T-helper 17 cell (primary cell): ENCODE measurements at regions not wholly inside any gene's neighbourhood (a gene's known extent, or its start where the extent isn't known, plus 50 kb on each side); places are given as distances from the start of the nearest gene placed in this dataset.

Experiments
- ATAC-seq: fragments of 150-1000 bp; cut with Tn5 transposase; 2 replicates; pipeline ENCODE4 v1.10.0; 2021; ENCODE audit warnings: mild to moderate bottlenecking, moderate library complexity
- DNase-seq, 3 donors: peaks; one replicate each; pipeline versions ENCODE4 v3.0.0 to v3.0.0-alpha.2; 2020 to 2021
- H3K9me3 ChIP-seq: one replicate; pipeline ENCODE4 v1.7.0; 2013; ENCODE audit warnings: low read length, mild to moderate bottlenecking; ENCODE audit not compliant: control insufficient read depth, poor library complexity, severe bottlenecking
- H3K27ac Mint-ChIP-seq: one replicate; pipeline ENCODE4 v1.8.0; 2022; ENCODE audit warnings: mild to moderate bottlenecking, moderate library complexity, mixed read lengths
- H3K27me3 Mint-ChIP-seq: one replicate; pipeline ENCODE4 v1.8.0; 2022; ENCODE audit warnings: mixed read lengths
- H3K36me3 Mint-ChIP-seq: one replicate; pipeline ENCODE4 v1.8.0; 2022; ENCODE audit warnings: low read depth, mixed read lengths
- H3K4me1 Mint-ChIP-seq: one replicate; pipeline ENCODE4 v1.8.0; 2022; ENCODE audit warnings: mild to moderate bottlenecking, mixed read lengths
- H3K4me3 Mint-ChIP-seq: one replicate; pipeline ENCODE4 v1.8.0; 2022; ENCODE audit warnings: mild to moderate bottlenecking, moderate library complexity, mixed read lengths

DNA sequence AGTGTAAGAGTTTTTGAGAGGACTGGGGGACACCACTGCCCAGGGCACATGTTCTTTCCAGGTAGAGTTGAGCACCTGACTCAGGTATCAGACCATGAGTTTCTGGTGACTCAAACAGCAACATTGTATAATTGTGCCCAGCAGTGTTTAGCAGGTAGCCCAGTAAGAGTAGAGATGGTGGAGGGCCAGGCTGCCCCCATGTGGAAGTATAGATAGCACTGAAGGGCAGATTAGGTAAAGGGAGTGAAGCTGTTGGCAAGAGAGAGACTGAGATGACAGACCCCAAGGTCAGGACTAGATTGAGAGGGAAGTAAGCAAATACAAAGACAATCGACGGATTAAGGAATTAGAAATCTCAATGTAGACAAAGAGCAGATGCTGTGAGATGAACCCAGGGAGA, 74.6 kb downstream of the TRIM42 start:
- H3K4me3 Mint-ChIP-seq = no peak overlapping the region
- peaks cover 22% of the 10 kb centered on the region for H3K27me3 Mint-ChIP-seq
- no peaks in the 10 kb centered on the region for H3K36me3 Mint-ChIP-seq
- ATAC-seq (no peak), DNase-seq (no peak)
- no peak overlapping the region for H3K27ac Mint-ChIP-seq
- H3K9me3 ChIP-seq = no peaks in the 10 kb centered on the region
- H3K4me1 Mint-ChIP-seq = no peaks in the 10 kb centered on the region

DNA sequence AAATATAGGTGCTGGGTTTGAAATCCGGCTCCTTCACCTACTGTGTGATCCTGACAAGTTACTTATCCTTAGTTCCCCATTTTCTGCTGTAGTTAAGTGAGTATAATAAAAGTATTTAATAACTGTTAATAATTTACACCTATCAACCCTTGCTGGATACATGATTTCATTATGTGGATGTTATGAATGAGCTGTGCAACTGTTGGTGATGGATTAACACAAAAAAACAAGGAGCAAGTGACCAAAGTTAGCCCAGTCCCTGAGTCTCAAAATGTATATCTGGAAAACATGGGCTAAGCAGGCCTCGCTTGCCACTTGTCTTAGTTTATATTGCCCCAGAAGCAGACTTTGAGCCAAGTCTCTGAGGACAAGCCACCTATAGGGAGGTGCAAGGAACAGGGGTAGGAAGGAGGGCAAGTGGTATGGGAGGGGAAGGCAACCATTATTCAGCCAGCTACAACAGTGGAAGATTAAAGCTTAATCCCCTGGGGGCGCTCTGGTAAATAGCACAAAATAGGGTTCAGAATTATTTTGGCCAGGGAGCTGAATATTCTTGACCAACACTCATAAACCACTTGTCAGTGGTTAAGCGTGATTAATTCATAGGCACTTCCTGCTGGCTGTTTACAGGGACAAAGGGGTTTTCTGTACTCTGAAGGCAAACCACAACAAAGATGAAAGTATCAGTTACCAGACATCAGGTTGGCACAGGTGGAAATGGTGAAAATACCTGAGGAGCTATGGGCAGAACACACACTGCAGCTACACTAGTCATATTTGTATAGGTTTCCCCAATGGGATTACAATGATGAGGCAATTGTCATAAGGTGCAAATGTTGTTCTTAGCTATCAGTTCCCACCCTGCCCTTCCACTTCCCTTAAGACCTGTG, 76.2 kb downstream of the TRIM42 start:
- H3K9me3 ChIP-seq = no peaks in the 10 kb centered on the region
- ATAC-seq = no peak
- no peak for DNase-seq
- H3K27ac Mint-ChIP-seq = no peak overlapping the region
- no peaks in the 10 kb centered on the region for H3K4me1 Mint-ChIP-seq
- H3K4me3 Mint-ChIP-seq = no peak overlapping the region
- no peaks in the 10 kb centered on the region for H3K36me3 Mint-ChIP-seq
- H3K27me3 Mint-ChIP-seq = peaks cover 24% of the 10 kb centered on the region

DNA sequence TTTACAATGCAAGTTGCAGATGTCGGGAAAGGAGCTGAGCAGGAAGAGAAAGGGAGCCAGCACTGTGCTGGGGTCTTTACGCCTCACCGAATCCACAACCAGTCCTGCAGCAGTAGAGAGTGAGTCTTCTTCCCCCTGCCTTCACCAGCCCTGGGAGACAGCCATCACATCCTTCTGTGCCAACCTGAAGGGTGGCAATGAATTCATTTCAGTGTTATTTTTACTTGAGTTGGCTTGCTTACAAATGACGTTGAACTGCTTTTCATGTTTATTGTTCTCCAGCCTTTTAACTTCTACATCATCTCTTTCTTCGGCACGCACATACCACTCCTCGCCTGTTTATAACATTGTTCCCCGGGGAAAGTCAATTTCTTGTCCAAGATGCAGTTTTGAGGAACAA, 77.1 kb downstream of the TRIM42 start:
- ATAC-seq = no peak
- Mint-ChIP-seq H3K4me3 (no peak overlapping the region), H3K27me3 (peaks cover 21% of the 10 kb centered on the region), H3K36me3 (no peaks in the 10 kb centered on the region), H3K27ac (no peak overlapping the region), H3K4me1 (no peaks in the 10 kb centered on the region)
- DNase-seq = no peak
- H3K9me3 ChIP-seq = no peaks in the 10 kb centered on the region

DNA sequence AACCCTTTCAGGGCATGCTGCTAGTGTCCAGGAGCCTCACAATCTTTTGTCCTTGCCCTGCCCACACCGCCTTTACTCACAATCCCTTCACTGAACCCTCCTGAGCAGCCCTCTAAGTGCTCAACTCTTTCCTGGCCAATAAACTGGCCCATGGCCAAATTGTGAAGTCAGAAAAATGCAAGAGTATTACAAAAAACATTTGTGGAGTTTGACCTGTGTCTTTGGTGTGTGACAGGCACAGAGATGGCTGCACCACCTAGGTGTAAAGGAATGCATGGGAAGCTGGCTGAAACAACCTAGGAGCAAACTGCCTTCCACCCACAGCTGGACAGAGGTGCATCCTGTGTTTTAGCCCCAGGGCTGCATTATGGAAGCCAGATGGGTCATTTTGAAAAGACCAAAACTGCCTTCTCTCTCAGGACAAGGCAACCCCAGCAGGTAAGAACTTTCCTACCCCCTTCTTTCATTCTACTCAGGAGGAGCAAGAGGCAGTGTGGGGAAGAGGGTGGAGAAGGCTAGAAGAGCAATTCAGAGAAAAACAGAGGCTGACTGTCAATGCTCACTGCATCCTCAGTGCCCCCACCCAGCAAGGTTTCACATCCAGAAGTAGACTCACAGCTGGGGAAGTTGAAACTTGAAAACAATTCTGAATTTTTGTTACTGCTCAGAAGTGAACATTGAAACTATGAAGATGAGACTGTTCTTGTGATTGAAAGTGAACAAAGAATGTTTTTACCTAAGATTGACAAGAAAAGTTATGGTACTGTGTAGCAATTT, 78.6 kb downstream of the TRIM42 start:
- no peaks in the 10 kb centered on the region for H3K9me3 ChIP-seq
- DNase-seq = no peak
- no peaks in the 10 kb centered on the region for H3K4me1 Mint-ChIP-seq
- no peaks in the 10 kb centered on the region for H3K36me3 Mint-ChIP-seq
- H3K27me3 Mint-ChIP-seq = peaks cover 21% of the 10 kb centered on the region
- no peak for ATAC-seq
- H3K4me3 Mint-ChIP-seq = no peak overlapping the region
- H3K27ac Mint-ChIP-seq = no peak overlapping the region

DNA sequence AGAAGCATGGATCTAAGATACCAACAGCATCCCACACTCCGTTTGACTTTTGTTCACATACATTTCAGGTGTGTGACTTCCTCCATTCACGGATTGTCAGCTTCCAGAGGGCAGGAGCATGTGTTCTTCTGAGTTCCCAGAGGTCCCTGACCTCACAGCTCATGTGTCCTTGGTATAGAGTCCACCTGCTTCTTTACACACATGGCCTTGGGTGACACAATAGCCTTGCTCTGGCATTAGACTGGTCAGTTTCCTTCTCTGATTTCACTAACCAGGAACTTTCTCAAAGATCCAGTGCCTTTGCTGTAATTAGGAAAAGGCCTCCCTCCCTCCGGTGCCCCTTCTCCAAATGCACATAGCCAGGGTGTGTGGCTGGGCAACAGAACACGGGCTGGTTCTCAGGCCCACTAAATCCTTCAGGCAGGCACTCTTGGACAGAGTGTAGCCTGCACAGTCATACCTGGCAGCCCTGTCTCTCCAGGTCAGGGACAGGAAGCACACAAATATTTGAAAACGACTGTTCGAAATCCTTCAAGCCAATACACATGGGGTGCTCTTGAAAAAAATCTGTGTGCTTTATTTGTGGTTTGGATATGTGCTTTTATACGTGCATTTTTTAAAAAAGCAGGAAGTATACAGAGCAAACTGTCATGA, 81.1 kb downstream of the TRIM42 start:
- ATAC-seq (no peak), DNase-seq (no peak)
- peaks cover 21% of the 10 kb centered on the region for H3K27me3 Mint-ChIP-seq
- H3K27ac Mint-ChIP-seq = no peak overlapping the region
- H3K36me3 Mint-ChIP-seq = no peaks in the 10 kb centered on the region
- no peak overlapping the region for H3K4me3 Mint-ChIP-seq
- no peaks in the 10 kb centered on the region for H3K9me3 ChIP-seq
- H3K4me1 Mint-ChIP-seq = no peaks in the 10 kb centered on the region

DNA sequence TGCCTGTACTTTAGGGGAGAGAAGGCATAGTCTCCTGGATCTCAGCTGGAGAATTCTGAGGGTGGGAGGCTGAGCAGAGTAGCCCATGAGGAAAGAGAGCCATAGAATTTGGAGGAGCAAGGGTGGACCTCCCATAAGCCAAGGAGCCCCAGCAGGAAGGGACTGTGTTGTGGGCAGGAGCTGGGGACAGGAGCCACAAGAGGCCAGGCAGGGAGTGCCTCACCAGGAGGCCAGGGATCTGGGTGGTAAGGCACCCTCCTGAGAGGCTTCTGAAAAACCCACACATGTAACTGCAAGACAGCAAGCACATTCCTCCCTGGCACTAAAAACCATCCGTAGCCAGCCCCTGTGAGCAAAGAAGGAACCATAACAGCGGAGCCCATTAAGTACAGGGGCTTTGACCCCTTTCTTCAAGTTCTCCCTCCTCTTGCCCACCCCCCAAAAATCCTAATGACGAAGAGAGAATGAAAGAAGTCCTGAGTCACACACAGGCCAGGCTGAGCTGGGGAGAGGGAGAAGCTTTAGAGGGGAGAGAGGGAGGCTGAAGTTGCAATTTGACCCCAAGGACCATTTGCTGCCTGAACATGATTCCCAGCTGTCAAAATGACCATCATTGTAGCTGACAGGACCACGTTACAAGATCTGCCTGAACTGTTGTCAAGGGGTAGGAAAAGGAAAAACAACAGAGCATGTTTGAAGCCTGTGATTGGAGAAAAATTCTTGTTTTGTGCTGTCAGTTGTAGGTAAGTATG, 82.6 kb downstream of the TRIM42 start:
- H3K27ac Mint-ChIP-seq = no peak overlapping the region
- ATAC-seq = no peak
- H3K27me3 Mint-ChIP-seq = peaks cover 27% of the 10 kb centered on the region
- DNase-seq = no peak
- H3K36me3 Mint-ChIP-seq = no peaks in the 10 kb centered on the region
- no peaks in the 10 kb centered on the region for H3K4me1 Mint-ChIP-seq
- no peak overlapping the region for H3K4me3 Mint-ChIP-seq
- H3K9me3 ChIP-seq = no peaks in the 10 kb centered on the region

DNA sequence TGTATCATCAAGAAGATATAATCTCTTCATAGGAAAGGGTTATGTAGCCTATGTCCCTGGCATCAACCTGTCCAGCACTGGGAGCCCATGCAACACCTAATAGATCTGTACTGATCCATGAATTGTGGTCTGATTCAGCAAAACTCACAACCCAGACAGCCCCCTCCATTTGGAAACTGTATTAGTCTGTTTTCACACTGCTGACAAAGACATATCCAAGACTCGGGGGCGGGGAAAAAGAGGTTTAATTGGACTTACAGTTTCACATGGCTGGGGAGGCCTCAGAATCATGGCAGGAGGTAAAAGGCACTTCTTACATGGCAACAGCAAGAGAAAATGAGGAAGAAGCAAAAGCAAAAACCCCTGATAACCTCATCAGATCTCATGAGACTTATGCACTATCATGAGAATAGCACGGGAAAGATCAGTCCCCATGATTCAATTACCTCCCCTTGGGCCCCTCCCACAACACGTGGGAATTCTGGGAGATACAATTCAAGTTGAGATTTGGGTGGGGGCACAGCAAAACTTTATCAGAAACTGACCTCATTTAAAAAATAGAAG, 83.3 kb downstream of the TRIM42 start:
- no peak for DNase-seq
- no peaks in the 10 kb centered on the region for H3K9me3 ChIP-seq
- ATAC-seq = no peak
- Mint-ChIP-seq H3K4me3 (no peak overlapping the region), H3K27me3 (peaks cover 22% of the 10 kb centered on the region), H3K36me3 (no peaks in the 10 kb centered on the region), H3K4me1 (no peaks in the 10 kb centered on the region), H3K27ac (no peak overlapping the region)

DNA sequence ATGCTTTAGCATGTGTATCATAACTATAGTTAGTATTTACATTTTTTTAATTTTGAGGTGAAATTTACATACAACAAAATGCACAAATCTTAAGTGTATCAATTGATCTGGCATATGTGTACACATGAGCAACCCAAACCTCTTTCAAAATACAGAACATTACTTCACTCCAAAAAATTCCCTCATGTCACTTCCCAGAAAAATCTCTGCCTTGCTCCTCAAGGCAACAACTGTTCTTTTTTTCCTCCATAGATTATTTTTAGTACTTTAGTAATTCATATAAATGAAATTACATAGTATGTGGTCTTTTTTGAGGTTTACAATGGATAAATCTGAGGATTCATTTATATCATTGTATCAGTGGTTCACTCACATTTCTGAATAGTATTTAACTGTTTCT, 84.9 kb downstream of the TRIM42 start:
- H3K4me3 Mint-ChIP-seq = no peak overlapping the region
- ATAC-seq (no peak), DNase-seq (no peak)
- H3K9me3 ChIP-seq = no peaks in the 10 kb centered on the region
- H3K27ac Mint-ChIP-seq = no peak overlapping the region
- no peaks in the 10 kb centered on the region for H3K4me1 Mint-ChIP-seq
- no peaks in the 10 kb centered on the region for H3K36me3 Mint-ChIP-seq
- H3K27me3 Mint-ChIP-seq = peaks cover 16% of the 10 kb centered on the region

DNA sequence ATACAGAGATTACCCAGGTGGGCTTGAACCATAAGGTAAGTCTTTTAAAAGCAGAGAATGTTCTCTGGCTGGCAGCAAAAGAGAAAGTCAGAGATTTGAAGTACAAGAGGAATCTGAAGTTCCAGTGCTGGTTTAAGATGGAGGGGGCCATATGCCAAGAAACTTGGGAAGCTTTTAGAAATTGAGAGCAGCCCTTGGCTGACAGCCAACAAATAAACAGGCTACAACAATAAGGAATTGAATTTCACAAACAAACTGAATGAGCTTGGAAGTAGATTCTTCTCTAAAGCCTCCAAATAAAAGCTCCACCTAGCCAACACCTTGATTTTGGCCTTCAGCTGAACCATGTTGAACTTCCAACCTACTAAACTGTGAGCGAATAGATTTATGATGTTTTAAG, 85.7 kb downstream of the TRIM42 start:
- Mint-ChIP-seq H3K27me3 (peaks cover 18% of the 10 kb centered on the region), H3K4me3 (no peak overlapping the region), H3K27ac (no peak overlapping the region), H3K36me3 (no peaks in the 10 kb centered on the region), H3K4me1 (no peaks in the 10 kb centered on the region)
- ATAC-seq = no peak
- H3K9me3 ChIP-seq = no peaks in the 10 kb centered on the region
- no peak for DNase-seq

DNA sequence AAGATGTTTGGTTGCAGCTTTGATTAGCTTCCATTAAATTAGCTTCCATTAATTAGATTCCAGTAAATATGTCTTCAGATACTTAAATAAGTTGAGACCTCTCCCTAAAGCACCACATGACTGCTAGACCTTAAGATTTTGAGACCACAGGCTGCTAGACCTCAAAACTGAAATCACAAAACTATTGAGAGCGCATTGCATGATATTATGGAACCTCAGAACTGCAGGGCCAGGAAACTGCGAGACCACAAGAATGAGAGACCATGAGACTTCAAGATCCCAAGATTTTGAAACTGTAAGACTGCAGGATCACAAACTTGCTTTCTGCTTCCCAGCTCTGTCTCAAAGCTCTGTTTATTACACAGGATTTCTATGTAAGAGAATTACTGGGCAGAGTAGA, 87.4 kb downstream of the TRIM42 start:
- no peaks in the 10 kb centered on the region for H3K4me1 Mint-ChIP-seq
- DNase-seq = no peak

DNA sequence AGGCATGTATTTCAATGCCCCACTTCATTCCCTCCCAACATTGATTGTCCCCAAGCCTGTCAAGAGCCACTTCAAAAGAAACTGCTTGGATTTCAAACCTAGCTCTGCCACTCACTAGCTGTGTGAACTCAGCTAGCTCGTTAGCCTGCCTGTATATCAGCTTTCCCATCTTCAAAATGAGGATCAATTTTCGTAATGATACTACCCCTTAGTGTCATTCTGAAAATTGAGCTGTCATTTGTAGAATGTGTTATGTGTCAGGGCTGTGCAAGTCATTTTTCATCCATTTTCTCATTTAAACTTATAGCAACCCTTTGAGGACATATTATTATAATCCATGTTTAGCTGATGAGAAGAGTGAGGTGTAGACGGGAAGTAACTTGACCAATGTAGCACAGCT, 88.6 kb downstream of the TRIM42 start:
- H3K27me3 Mint-ChIP-seq = peaks cover 16% of the 10 kb centered on the region
- no peak overlapping the region for H3K27ac Mint-ChIP-seq
- ATAC-seq (no peak), DNase-seq (no peak)
- H3K4me3 Mint-ChIP-seq = no peak overlapping the region
- no peaks in the 10 kb centered on the region for H3K36me3 Mint-ChIP-seq
- H3K9me3 ChIP-seq = no peaks in the 10 kb centered on the region
- no peaks in the 10 kb centered on the region for H3K4me1 Mint-ChIP-seq

More for the DNA sequence above, 87.4 kb downstream of the TRIM42 start:
- no peak overlapping the region for H3K27ac Mint-ChIP-seq
- H3K27me3 Mint-ChIP-seq = peaks cover 20% of the 10 kb centered on the region
- no peak overlapping the region for H3K4me3 Mint-ChIP-seq
- no peaks in the 10 kb centered on the region for H3K36me3 Mint-ChIP-seq
- H3K9me3 ChIP-seq = no peaks in the 10 kb centered on the region
- ATAC-seq = no peak

DNA sequence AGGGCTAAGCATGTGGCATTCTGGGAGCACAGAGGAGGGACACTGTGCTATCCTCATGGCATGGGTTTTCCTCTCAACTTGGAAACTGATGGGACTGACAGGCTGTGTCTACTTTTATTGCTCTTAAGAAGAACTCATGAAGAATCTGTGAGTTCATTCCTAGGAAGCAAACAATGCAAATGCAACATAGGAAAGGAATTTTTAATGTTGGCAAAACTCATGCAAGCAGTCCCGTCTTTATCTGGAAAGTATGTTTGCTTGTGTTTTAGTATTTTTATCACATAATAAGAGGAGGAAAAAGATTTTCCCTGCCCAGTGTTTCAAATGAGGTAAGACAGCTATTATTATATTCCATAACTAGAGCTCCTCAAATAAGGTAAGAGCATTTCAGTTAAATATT, 89.7 kb downstream of the TRIM42 start:
- Mint-ChIP-seq H3K4me3 (no peak overlapping the region), H3K27me3 (peaks cover 16% of the 10 kb centered on the region), H3K36me3 (no peaks in the 10 kb centered on the region), H3K4me1 (no peaks in the 10 kb centered on the region), H3K27ac (no peak overlapping the region)
- DNase-seq (no peak), ATAC-seq (no peak)
- H3K9me3 ChIP-seq = no peaks in the 10 kb centered on the region

DNA sequence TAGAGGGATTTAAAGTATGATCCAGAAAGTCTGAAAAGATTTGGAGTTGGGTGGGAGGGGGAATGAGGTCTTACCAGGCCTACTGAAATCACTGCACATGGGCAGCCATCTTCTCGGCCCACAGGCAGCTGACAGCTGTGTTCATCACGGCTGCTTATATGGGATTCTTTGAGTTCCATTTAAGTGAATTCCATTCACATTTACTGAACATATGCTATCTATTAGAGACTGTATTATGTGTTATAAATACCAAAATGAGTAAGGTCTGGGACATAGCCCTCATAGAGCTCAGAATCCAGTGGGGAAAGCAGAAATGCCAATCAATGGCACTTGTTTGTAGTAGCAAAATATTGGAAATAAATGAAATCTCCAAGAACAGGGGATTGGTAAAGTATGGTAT, 91.1 kb downstream of the TRIM42 start:
- Mint-ChIP-seq H3K36me3 (no peaks in the 10 kb centered on the region), H3K27ac (no peak overlapping the region), H3K4me3 (no peak overlapping the region), H3K4me1 (no peaks in the 10 kb centered on the region), H3K27me3 (peaks cover 16% of the 10 kb centered on the region)
- no peaks in the 10 kb centered on the region for H3K9me3 ChIP-seq
- ATAC-seq = no peak
- DNase-seq = no peak
